IMR-90 (cell line): ENCODE measurements at regions not wholly inside any gene's neighbourhood (a gene's known extent, or its start where the extent isn't known, plus 50 kb on each side); places are given as distances from the start of the nearest gene placed in this dataset.

Experiments used
- ATAC-seq: fragments of 200-7000 bp; cut with Tn5 transposase; 2 replicates; pipeline ENCODE4 v1.9.1; 2020; ENCODE audit warnings: low read depth, mild to moderate bottlenecking, moderate library complexity
- BruUV-seq: library from RNA; stranded (reverse); fragments of 400-500 nt; replicated peaks from 2 replicates; lab custom pipeline; 2021; lab: Mats Ljungman, UMichigan
- CTCF ChIA-PET: fragments of 300-600 bp; formaldehyde crosslinking; extraction: SDS; loops from one replicate; lab custom pipeline; 2021; ENCODE audit warnings: antibody characterized with exemption; lab: Yijun Ruan, JAX
- POLR2A ChIA-PET: fragments of 300-600 bp; sonication (Branson Sonifier 250); formaldehyde crosslinking; loops from one replicate; lab custom pipeline; 2022; ENCODE audit warnings: antibody characterized with exemption; ENCODE audit not compliant: unreplicated experiment; lab: Charles Lee
- DNase-seq: peaks from one replicate; pipeline ENCODE4 v3.0.0; 2013
- H2AFZ ChIP-seq: replicated peaks from 2 replicates; pipeline ENCODE3; 2013; ENCODE audit warnings: low read length, mild to moderate bottlenecking; ENCODE audit not compliant: poor library complexity
- H2AK5ac ChIP-seq: 2 replicates; pipeline ENCODE4 v1.6.1; 2013; ENCODE audit warnings: low read depth, low read length, inconsistent platforms
- H2AK9ac ChIP-seq: replicated peaks from 2 replicates; pipeline ENCODE3; 2013; ENCODE audit warnings: mild to moderate bottlenecking, low read depth, low read length, moderate library complexity; ENCODE audit not compliant: poor library complexity
- H2BK120ac ChIP-seq: 2 replicates; pipeline ENCODE4 v1.6.1; 2013; ENCODE audit warnings: low read depth, low read length, inconsistent platforms
- H2BK15ac ChIP-seq: 3 replicates; pipeline ENCODE4 v1.6.1; 2013; ENCODE audit warnings: low read depth, low read length, inconsistent platforms
- H2BK20ac ChIP-seq: 2 replicates; pipeline ENCODE4 v1.6.1; 2013; ENCODE audit warnings: low read depth, mild to moderate bottlenecking, inconsistent platforms, low read length, moderate library complexity
- H2BK5ac ChIP-seq: 2 replicates; pipeline ENCODE4 v1.6.1; 2013; ENCODE audit warnings: mild to moderate bottlenecking, low read depth, low read length, inconsistent platforms; ENCODE audit not compliant: poor library complexity, severe bottlenecking
- H3K14ac ChIP-seq: replicated peaks from 2 replicates; pipeline ENCODE4 v1.6.1; 2013; ENCODE audit warnings: low read depth, low read length, inconsistent platforms
- H3K18ac ChIP-seq: 2 replicates; pipeline ENCODE4 v1.6.1; 2013; ENCODE audit warnings: low read depth, low read length, control low read depth
- H3K23ac ChIP-seq: 2 replicates; pipeline ENCODE4 v1.6.1; 2013; ENCODE audit warnings: low read depth, low read length, inconsistent platforms
- H3K27ac ChIP-seq: 2 replicates; pipeline ENCODE4 v1.5.1; 2013; ENCODE audit warnings: mild to moderate bottlenecking, control low read depth, low read length; ENCODE audit not compliant: insufficient read depth
- H3K27me3 ChIP-seq: 2 replicates; pipeline ENCODE4 v1.6.1; 2013; ENCODE audit warnings: low read length; ENCODE audit not compliant: control insufficient read depth, insufficient read depth
- H3K36me3 ChIP-seq: 2 replicates; pipeline ENCODE4 v1.6.1; 2013; ENCODE audit warnings: low read length, mixed read lengths; ENCODE audit not compliant: control insufficient read depth, insufficient read depth
- H3K4ac ChIP-seq: 2 replicates; pipeline ENCODE4 v1.6.1; 2013; ENCODE audit warnings: low read depth, low read length, inconsistent platforms
- H3K4me1 ChIP-seq: 2 replicates; pipeline ENCODE4 v1.6.1; 2013; ENCODE audit warnings: low read length, mixed read lengths; ENCODE audit not compliant: control insufficient read depth, insufficient read depth
- H3K4me2 ChIP-seq: 2 replicates; pipeline ENCODE4 v1.6.1; 2013; ENCODE audit warnings: low read depth, mild to moderate bottlenecking, control low read depth, low read length, moderate library complexity
- H3K4me3 ChIP-seq: 2 replicates; pipeline ENCODE4 v1.5.1; 2013; ENCODE audit warnings: low read depth, mild to moderate bottlenecking, control low read depth, low read length, moderate library complexity; ENCODE audit not compliant: insufficient read depth
- H3K56ac ChIP-seq: 2 replicates; pipeline ENCODE4 v1.6.1; 2013; ENCODE audit warnings: low read length, inconsistent platforms; ENCODE audit not compliant: insufficient read depth; ENCODE audit errors: extremely low read depth
- H3K79me1 ChIP-seq, 2 experiments: 2 replicates each; pipeline ENCODE4 v1.6.1; 2013; ENCODE audit warnings: low read length in 2 of 2, inconsistent platforms in 1 of 2, low read depth in 1 of 2
- H3K9ac ChIP-seq: 2 replicates; pipeline ENCODE4 v1.6.1; 2013; ENCODE audit warnings: low read depth, low read length, control low read depth
- H3K9me1 ChIP-seq: 2 replicates; pipeline ENCODE4 v1.6.1; 2013; ENCODE audit warnings: low read length, inconsistent platforms; ENCODE audit not compliant: insufficient read depth
- H3K9me3 ChIP-seq: 2 replicates; pipeline ENCODE4 v1.6.1; 2013; ENCODE audit warnings: low read length; ENCODE audit not compliant: control insufficient read depth, insufficient read depth
- H4K20me1 ChIP-seq: 2 replicates; pipeline ENCODE4 v1.6.1; 2013; ENCODE audit warnings: low read length, inconsistent platforms; ENCODE audit not compliant: insufficient read depth
- H4K5ac ChIP-seq: 2 replicates; pipeline ENCODE4 v1.6.1; 2013; ENCODE audit warnings: mild to moderate bottlenecking, low read depth, low read length, control low read depth
- H4K8ac ChIP-seq, 2 experiments: 2 replicates each; pipeline ENCODE4 v1.6.1; 2013; ENCODE audit warnings: low read depth in 2 of 2, low read length in 2 of 2, control low read depth in 1 of 2, inconsistent platforms in 1 of 2
- H4K91ac ChIP-seq: 2 replicates; pipeline ENCODE4 v1.6.1; 2013; ENCODE audit warnings: low read depth, low read length, inconsistent platforms; ENCODE audit not compliant: insufficient read depth
- CHD1 ChIP-seq: IDR thresholded peaks from 2 replicates; pipeline ENCODE4 v1.6.1; 2012; ENCODE audit warnings: low read depth, low read length, improper control_type of control experiment
- RAD21 ChIP-seq: IDR thresholded peaks from 2 replicates; pipeline ENCODE4 v1.6.1; 2012; ENCODE audit warnings: low read length, improper control_type of control experiment
- RCOR1 ChIP-seq: IDR thresholded peaks from 2 replicates; pipeline ENCODE4 v1.6.1; 2012; ENCODE audit warnings: mild to moderate bottlenecking, low read length, improper control_type of control experiment; ENCODE audit not compliant: insufficient replicate concordance
- WGBS, 2 experiments: methylation state at CpG; one replicate each; pipeline versions ENCODE4 v1.1.5 to v1.1.7; 2013; ENCODE audit warnings: missing lambda C conversion rate in 2 of 2; ENCODE audit not compliant: insufficient read length in 1 of 2; ENCODE audit errors: extremely low coverage in 2 of 2; 5-methylcytosine and 5-hydroxymethylcytosine counted together
- dilution Hi-C: fragments of 300-500 bp; cut with HindIII; formaldehyde crosslinking; loops from one replicate; pipeline ENCODE4 v1.14.3; 2018; ENCODE audit warnings: low sequenced_read_pairs; ENCODE audit not compliant: unreplicated experiment
- in situ Hi-C: fragments of 300-500 bp; cut with MboI; formaldehyde crosslinking; loops from 3 replicates; pipeline ENCODE4 v1.14.3; 2019; ENCODE audit warnings: low sequenced_read_pairs, inconsistent platforms, mixed read lengths
- intact Hi-C: fragments of 100-400 bp; cut with micrococcal nuclease; formaldehyde crosslinking; loops from 2 replicates; pipeline ENCODE4 v1.10.0; 2022

GRCh38 chr4:103928370-103928769 lies 208.6 kb upstream of the TACR3 start:
- Histone ChIP-seq H2AK9ac (no peak overlapping the region), H3K9ac (no peak overlapping the region), H2AFZ (no peak overlapping the region), H3K9me1 (no peaks in the 10 kb centered on the region), H3K23ac (no peak overlapping the region), H3K27ac (no peak overlapping the region), H2BK5ac (no peak overlapping the region), H2BK120ac (no peak overlapping the region), H3K18ac (no peak overlapping the region), H3K4ac (no peak overlapping the region), H3K4me1 (no peaks in the 10 kb centered on the region), H3K36me3 (no peaks in the 10 kb centered on the region), H4K5ac (no peak overlapping the region), H3K56ac (no peak overlapping the region), H4K20me1 (no peaks in the 10 kb centered on the region), H2BK20ac (no peak overlapping the region), H3K4me3 (no peak overlapping the region), H2AK5ac (no peak overlapping the region), H3K4me2 (no peak overlapping the region), H2BK15ac (no peak overlapping the region), H4K8ac (no peak overlapping the region), H3K79me1 (no peaks in the 10 kb centered on the region), H3K27me3 (no peaks in the 10 kb centered on the region), H3K14ac (no peak overlapping the region), H3K9me3 (no peaks in the 10 kb centered on the region), H4K91ac (no peak overlapping the region)
- BruUV-seq: no TSS peak
- intact Hi-C loops: no loop called here
- WGBS, 2 experiments: no CpG with 5 or more reads among the region's 2 CpGs
- DNase-seq: no peak
- ATAC-seq: no peak
- POLR2A ChIA-PET: no interaction called here
- dilution Hi-C loops: no loop called here
- in situ Hi-C loops: loop anchor here (25.0 kb wide), 1 partner anchor 716 kb away; no protein-coding TSS in a partner anchor
- TF ChIP-seq RAD21: no peak
- TF ChIP-seq RCOR1: no peak
- TF ChIP-seq CHD1: no peak
- CTCF ChIA-PET: interaction anchor here (0.9 kb wide), 1 partner anchor 10 kb away, joined by 3 read pairs; no protein-coding TSS in a partner anchor
